PC-9 (cell line): ENCODE measurements at regions not wholly inside any gene's neighbourhood (a gene's known extent, or its start where the extent isn't known, plus 50 kb on each side); places are given as distances from the start of the nearest gene placed in this dataset.

Experiments used
- CTCF ChIP-seq: fragments of 200-600 bp; sonication (generic); conservative IDR thresholded peaks from 2 replicates; pipeline ENCODE4 v1.6.1; 2017; ENCODE audit warnings: mixed run types, antibody characterized with exemption, mild to moderate bottlenecking, moderate library complexity
- EZH2 ChIP-seq: fragments of 200-600 bp; sonication (generic); IDR thresholded peaks from 2 replicates; pipeline ENCODE4 v1.8.0; 2017; ENCODE audit warnings: antibody characterized with exemption, low read depth

DNA sequence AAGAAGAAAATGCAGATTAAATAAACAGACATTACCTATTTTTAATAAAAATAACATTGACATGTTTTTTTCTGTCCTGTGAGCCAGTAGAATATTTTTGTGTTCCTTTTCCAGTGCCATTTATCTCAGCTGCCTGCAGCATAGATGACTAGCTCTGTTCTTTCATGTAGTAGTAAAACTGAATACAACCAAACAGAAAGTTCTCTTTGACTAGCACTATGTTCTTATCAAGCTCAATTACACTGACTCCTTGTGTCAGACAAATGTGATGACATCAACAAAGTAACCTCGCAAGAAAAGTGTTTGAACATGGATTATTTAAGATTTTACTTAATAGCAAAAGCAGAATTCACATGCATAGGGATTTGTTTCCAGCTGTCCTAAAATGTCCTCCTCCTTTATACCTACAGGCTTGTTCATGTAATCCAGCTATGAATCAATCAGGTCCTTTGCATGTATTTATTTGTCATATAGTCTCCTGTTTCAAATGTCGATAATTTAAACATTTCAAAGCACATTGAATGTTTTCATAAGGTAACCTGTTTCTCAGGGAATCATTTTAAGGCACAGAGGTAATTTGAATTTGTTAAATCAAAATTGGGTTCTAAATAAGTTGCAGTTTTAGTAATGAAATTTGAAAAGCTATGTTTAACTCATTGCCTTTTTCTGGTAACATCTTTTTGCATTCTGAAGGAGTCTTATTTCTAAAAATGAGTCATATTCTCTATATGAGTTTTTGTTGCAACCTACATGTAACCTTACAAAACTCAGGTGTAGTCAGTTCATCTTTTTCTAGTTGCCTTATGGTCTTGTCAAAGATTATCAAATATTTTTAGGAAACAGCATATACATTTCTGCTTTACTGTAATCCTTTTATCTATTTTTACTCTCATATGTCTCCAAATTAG lies 215.3 kb upstream of the GULP1 start:
- TF ChIP-seq EZH2 (no peak), CTCF (no peak)
